HG03159 (cell line): ENCODE measurements at regions not wholly inside any gene's neighbourhood (a gene's known extent, or its start where the extent isn't known, plus 50 kb on each side); places are given as distances from the start of the nearest gene placed in this dataset.

Source experiments
- ATAC-seq: cut with Tn5 transposase; IDR thresholded peaks from one replicate; pipeline ENCODE4 v1.9.1; 2021; ENCODE audit warnings: mild to moderate bottlenecking, moderate library complexity; ENCODE audit not compliant: unreplicated experiment

DNA sequence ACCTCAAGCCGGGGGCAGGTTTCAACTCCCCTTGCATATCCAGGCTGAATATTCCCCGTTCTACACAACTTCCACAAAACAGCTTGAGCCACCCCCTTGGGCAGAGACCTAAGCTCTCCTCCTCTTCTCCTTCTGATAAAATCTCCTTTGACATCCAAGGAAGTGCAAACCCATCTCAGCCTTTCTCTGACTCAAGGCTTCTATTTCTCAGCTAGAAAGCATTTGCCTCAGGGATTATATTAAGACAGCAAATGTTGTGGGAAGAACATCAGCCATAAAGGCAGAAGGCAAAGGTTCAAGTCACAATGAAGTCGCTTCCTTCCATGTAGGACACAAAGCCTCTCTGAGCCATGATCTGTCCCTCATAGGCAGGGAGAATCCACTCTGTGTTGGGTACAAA lies 386.6 kb upstream of the ARID1B start:
- ATAC-seq = no peak

DNA sequence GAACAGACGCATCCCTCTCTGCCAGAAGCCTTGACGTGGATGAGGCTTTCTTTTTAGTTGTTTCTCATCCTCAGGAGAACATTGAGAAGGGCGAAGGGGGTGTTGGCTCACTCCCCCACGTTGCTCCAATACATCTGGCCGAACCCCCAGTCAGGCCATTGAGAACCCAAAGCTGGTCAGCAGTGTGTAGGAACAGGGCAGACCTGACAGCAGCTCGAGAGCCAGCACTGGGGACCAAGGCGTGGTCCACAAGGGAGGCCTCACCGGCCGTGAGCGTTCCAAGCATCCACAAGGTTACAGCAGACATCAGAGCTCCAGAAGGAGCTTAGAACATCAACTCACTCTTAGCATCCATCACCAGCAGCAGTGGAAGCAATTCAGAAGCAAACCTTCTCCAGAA lies 387.9 kb upstream of the ARID1B start:
- ATAC-seq = no peak

GRCh38 chr6:156387472-156387871 lies 389.7 kb upstream of the ARID1B start:
- no peak for ATAC-seq

DNA sequence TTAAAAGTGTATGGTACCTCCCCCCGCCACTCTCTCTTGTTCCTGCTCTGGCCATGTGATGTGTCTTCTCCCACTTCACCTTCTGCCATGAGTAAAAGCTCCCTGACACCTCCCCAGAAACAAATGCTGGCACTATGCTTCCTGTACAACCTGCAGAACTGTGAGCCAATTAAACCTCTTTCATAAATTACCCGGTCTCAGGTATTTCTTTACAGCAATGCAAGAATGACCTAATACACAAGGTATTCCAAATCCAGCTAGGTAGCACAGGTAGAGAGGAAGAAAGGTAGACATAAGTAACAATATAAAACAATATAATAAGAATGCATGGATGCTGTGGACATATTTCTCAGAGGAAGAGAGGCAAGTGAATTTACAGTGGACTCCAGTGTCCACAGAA lies 394.1 kb upstream of the ARID1B start:
- no peak for ATAC-seq

GRCh38 chr6:156379392-156380289 lies 397.5 kb upstream of the ARID1B start:
- ATAC-seq = no peak

- no peak for ATAC-seq
Measured at GRCh38 chr6:156378853-156379252, 398.3 kb upstream of the ARID1B start.

GRCh38 chr6:156376091-156376490 lies 401.1 kb upstream of the ARID1B start:
- ATAC-seq = no peak

DNA sequence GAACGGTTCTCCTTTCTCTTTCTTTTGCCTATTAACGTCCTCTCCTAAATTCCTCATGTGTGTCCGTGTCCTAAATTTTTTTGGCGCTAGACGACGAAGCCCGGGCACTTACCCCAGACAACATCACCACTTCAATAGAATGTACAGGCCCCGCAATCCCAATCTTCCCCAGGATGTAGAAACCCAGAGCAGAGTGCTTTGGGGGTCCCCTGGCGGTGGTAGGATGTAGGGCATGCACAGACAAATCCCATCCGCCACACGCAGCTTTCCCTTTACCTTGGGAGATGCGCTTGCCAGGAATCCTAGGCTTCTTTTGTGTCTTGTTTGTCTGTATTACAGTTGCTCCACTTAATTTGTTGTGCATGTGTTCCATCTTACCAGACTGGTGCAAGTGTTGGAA lies 417.3 kb upstream of the ARID1B start:
- no peak for ATAC-seq

DNA sequence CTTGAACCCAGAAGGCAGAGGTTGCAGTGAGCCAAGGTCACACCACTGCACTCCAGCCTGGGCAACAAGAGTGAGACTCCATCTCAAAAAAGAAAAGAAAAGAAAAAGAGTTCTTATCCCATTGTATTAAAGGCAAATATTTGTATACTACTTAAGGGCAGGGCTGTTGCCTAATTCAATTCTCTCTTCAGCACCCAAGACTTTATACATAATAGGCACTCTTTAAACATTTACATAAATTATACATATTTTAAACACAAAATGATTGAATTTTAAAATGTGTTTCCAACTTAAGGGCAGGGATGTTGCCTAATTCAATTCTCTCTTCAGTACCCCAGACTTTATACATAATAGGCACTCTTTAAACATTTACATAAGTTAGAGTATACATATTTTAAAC lies 424.3 kb upstream of the ARID1B start:
- no peak for ATAC-seq

- no peak for ATAC-seq
Measured at GRCh38 chr6:156351346-156351966, 425.7 kb upstream of the ARID1B start.

- ATAC-seq = no peak
Measured at GRCh38 chr6:156350337-156350736, 426.8 kb upstream of the ARID1B start.

DNA sequence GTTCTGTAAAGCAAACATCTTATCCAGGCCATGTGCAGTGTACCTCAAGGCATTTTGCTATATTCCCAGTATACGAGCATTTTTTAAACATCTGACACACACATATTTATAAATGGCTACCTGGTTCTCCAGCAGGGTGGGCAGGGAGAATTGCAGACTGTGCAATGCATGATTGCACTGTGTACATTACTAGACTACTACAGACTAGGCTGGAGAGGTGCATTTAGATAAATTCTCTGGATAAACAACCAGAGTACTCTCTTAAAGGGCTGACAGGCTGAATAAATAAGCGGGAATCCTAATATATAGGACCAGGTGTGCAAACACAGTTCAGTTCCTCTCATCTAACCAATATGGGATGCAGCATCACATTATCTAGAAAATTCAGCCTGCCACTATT lies 428.3 kb upstream of the ARID1B start:
- no peak for ATAC-seq

GRCh38 chr6:156348424-156348823 lies 428.8 kb upstream of the ARID1B start:
- ATAC-seq = no peak

DNA sequence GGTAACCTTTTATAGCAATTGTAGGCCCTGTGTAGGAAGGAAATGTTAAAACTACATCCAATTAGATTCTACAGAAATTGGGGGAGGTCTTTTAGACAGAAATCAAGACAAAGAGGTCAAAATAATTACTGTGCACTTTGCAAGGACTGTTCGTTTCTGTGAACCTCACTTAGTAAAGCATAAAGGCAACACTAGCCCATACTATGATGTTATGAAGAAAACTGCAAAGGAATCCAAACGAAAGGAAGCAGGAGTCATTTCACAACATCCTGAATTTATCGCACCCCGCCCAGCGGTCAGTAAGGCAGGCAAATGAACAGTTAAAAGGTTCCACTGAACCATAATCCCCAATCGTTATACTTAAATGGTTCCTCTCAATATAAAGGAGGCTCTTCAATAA lies 429.5 kb upstream of the ARID1B start:
- no peak for ATAC-seq

GRCh38 chr6:156347246-156347645 lies 429.9 kb upstream of the ARID1B start:
- no peak for ATAC-seq

DNA sequence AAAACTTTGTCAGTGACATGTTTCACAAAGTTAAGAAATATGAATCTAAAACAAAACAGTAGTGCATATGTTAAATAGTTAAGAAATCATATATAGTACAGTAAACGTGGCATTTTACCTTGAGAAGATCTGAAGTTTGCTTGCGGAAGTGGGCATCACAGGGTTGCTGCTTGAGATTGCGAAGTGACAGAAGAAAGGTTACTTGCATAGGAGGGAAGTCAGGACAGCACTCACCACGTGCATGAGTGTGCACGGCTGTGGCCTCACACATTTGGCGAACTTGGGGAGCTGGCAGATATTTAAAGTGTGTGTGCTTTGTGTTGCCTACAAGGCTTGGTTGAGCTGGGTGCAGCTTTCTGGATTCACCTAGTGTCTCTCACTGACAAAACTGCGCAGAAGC lies 431.5 kb upstream of the ARID1B start:
- no peak for ATAC-seq

DNA sequence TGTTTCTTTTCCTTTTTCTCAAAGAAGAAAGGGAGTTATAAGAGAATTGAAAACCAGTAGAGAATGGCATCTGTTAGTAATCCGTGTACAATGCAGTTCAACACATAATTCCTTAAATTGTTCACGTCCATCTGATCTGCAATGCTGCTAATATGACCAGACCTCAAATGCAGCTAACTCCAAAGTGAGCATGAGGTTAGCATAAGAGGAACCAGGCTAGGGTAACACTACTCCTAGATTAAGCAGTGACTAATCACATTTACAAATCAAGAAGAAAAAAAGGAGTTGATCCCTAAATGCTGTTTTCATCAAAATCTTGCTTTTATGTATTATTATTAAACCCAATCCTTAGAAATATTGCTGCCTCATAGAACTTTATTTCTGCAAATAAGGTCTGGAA lies 432.7 kb upstream of the ARID1B start:
- no peak for ATAC-seq

DNA sequence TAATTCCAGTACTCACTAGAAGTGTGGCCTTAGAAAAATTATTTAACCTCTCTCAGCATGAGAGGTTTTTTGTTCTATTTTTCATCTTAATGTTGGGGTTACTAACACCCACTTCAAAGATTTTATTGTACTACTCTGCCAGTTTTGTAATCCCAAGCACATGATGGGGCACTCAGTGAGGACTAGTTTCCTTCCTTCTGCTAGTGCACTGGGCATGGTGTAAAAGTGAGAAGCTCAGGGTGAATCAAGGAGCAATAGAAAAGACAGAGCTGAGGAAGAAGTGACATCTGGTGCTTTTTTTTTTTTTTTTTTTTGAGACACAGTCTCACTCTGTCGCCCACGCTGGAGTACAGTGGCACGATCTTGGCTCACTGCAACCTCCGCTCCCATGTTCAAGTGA lies 439.4 kb upstream of the ARID1B start:
- ATAC-seq = no peak

GRCh38 chr6:156336733-156337132 lies 440.4 kb upstream of the ARID1B start:
- no peak for ATAC-seq

DNA sequence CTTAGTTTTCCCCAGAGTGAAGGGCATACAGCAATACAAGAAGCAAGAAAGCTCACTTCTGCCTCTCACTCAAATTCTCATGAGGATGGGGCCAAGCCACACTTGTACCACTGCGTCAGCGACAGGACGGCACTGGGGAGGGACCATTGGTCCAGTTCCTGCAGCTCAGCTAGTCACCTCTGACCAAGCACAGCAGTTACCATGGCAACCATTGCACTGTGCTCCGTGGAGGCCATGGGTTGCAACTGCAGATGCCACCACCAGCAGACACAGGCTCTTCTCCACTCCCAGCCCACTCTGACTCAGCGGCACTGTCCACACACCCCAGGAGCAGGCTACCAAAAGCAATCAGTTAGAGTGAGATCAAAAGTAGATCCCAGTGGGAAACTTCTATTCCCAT lies 441.1 kb upstream of the ARID1B start:
- no peak for ATAC-seq

GRCh38 chr6:156334966-156335365 lies 442.2 kb upstream of the ARID1B start:
- no peak for ATAC-seq

GRCh38 chr6:156319707-156320106 lies 457.5 kb upstream of the ARID1B start:
- ATAC-seq = no peak
